H9 (cell line): ENCODE measurements at regions not wholly inside any gene's neighbourhood (a gene's known extent, or its start where the extent isn't known, plus 50 kb on each side); places are given as distances from the start of the nearest gene placed in this dataset.

Experiments used
- DNase-seq: peaks from one replicate; pipeline ENCODE4 v3.0.0-alpha.2; 2017
- H2AFZ ChIP-seq: one replicate; pipeline ENCODE4 v1.6.1; 2013; ENCODE audit warnings: mild to moderate bottlenecking, low read length, control low read depth, moderate library complexity
- H2AK5ac ChIP-seq: 2 replicates; pipeline ENCODE4 v1.6.1; 2013; ENCODE audit warnings: low read length, control low read depth, mixed read lengths; ENCODE audit not compliant: insufficient read length
- H2BK120ac ChIP-seq: one replicate; pipeline ENCODE4 v1.6.1; 2013; ENCODE audit warnings: low read depth, mild to moderate bottlenecking, low read length, control low read depth, inconsistent platforms; ENCODE audit not compliant: poor library complexity, severe bottlenecking
- H2BK12ac ChIP-seq: 2 replicates; pipeline ENCODE4 v1.6.1; 2013; ENCODE audit warnings: low read length, control low read depth, mixed read lengths, low read depth; ENCODE audit not compliant: insufficient read length
- H2BK15ac ChIP-seq: 2 replicates; pipeline ENCODE4 v1.6.1; 2013; ENCODE audit warnings: low read depth, low read length, control low read depth
- H2BK20ac ChIP-seq: one replicate; pipeline ENCODE4 v1.6.1; 2013; ENCODE audit warnings: low read depth, mild to moderate bottlenecking, low read length, control low read depth, inconsistent platforms; ENCODE audit not compliant: poor library complexity, severe bottlenecking
- H2BK5ac ChIP-seq: 2 replicates; pipeline ENCODE4 v1.6.1; 2013; ENCODE audit warnings: low read length, control low read depth, mixed read lengths; ENCODE audit not compliant: insufficient read length
- H3K14ac ChIP-seq: 2 replicates; pipeline ENCODE4 v1.6.1; 2013; ENCODE audit warnings: low read length, control low read depth; ENCODE audit not compliant: insufficient read depth
- H3K18ac ChIP-seq: 2 replicates; pipeline ENCODE4 v1.6.1; 2013; ENCODE audit warnings: low read depth, mild to moderate bottlenecking, mixed read lengths, low read length, control low read depth; ENCODE audit not compliant: insufficient read length
- H3K23ac ChIP-seq: 2 replicates; pipeline ENCODE4 v1.6.1; 2013; ENCODE audit warnings: low read length, control low read depth, mixed read lengths, low read depth; ENCODE audit not compliant: insufficient read length
- H3K23me2 ChIP-seq: 2 replicates; pipeline ENCODE4 v1.6.1; 2013; ENCODE audit warnings: low read depth, mild to moderate bottlenecking, mixed read lengths, low read length, control low read depth; ENCODE audit not compliant: insufficient read length, poor library complexity, severe bottlenecking
- H3K27ac ChIP-seq: 2 replicates; pipeline ENCODE4 v1.5.1; 2013; ENCODE audit warnings: low read length, control low read depth, mixed read lengths, low read depth; ENCODE audit not compliant: insufficient read length
- H3K27me3 ChIP-seq: 2 replicates; pipeline ENCODE4 v1.6.1; 2013; ENCODE audit warnings: low read length, control low read depth, inconsistent platforms; ENCODE audit not compliant: insufficient read depth
- H3K4ac ChIP-seq: 2 replicates; pipeline ENCODE4 v1.6.1; 2013; ENCODE audit warnings: low read depth, mild to moderate bottlenecking, control low read depth, inconsistent platforms, low read length, moderate library complexity
- H3K4me1 ChIP-seq: 2 replicates; pipeline ENCODE4 v1.6.1; 2013; ENCODE audit warnings: low read length, control low read depth, inconsistent platforms; ENCODE audit not compliant: insufficient read depth
- H3K4me2 ChIP-seq: 2 replicates; pipeline ENCODE4 v1.6.1; 2013; ENCODE audit warnings: low read length, control low read depth, mixed read lengths; ENCODE audit not compliant: insufficient read length, insufficient read depth
- H3K56ac ChIP-seq: 2 replicates; pipeline ENCODE4 v1.6.1; 2013; ENCODE audit warnings: low read depth, mild to moderate bottlenecking, mixed read lengths, low read length, control low read depth; ENCODE audit not compliant: insufficient read length
- H3K79me1 ChIP-seq: 2 replicates; pipeline ENCODE4 v1.6.1; 2013; ENCODE audit warnings: low read depth, mild to moderate bottlenecking, moderate library complexity, low read length, control low read depth, inconsistent platforms; ENCODE audit not compliant: insufficient read depth, poor library complexity, severe bottlenecking
- H3K79me2 ChIP-seq: 2 replicates; pipeline ENCODE4 v1.6.1; 2013; ENCODE audit warnings: low read length, control low read depth, inconsistent platforms; ENCODE audit not compliant: insufficient read depth
- H3K9ac ChIP-seq: 2 replicates; pipeline ENCODE4 v1.6.1; 2013; ENCODE audit warnings: low read length, control low read depth, mixed read lengths; ENCODE audit not compliant: insufficient read length; ENCODE audit errors: extremely low read depth
- H3K9me3 ChIP-seq: one replicate; pipeline ENCODE4 v1.6.1; 2013; ENCODE audit warnings: low read depth, low read length, inconsistent platforms; ENCODE audit not compliant: control insufficient read depth
- H3T11ph ChIP-seq: one replicate; pipeline ENCODE4 v1.6.1; 2013; ENCODE audit warnings: mild to moderate bottlenecking, low read length, control low read depth, inconsistent platforms
- H4K20me1 ChIP-seq: one replicate; pipeline ENCODE4 v1.6.1; 2013; ENCODE audit not compliant: control insufficient read depth, insufficient read length, insufficient read depth
- H4K5ac ChIP-seq: 2 replicates; pipeline ENCODE4 v1.6.1; 2013; ENCODE audit warnings: low read depth, mild to moderate bottlenecking, mixed read lengths, low read length, control low read depth; ENCODE audit not compliant: insufficient read length
- H4K8ac ChIP-seq: replicated peaks from 2 replicates; pipeline ENCODE4 v1.6.1; 2013; ENCODE audit warnings: low read length, control low read depth, mixed read lengths, low read depth; ENCODE audit not compliant: insufficient read length
- H4K91ac ChIP-seq: 2 replicates; pipeline ENCODE4 v1.6.1; 2013; ENCODE audit warnings: low read depth, mild to moderate bottlenecking, moderate library complexity, mixed read lengths, low read length, control low read depth; ENCODE audit not compliant: insufficient read length
- H3K27ac Mint-ChIP-seq, 3 experiments: 2 replicates in 2 of 3; 3 replicates in 1 of 3; pipeline ENCODE4 v1.8.0; 2020 to 2021; ENCODE audit warnings: mixed read lengths in 3 of 3, mild to moderate bottlenecking in 1 of 3, moderate library complexity in 1 of 3
- H3K27me3 Mint-ChIP-seq: 2 replicates; pipeline ENCODE4 v1.8.0; 2021; ENCODE audit warnings: low read depth, mild to moderate bottlenecking, moderate library complexity, mixed read lengths
- H3K36me3 Mint-ChIP-seq, 3 experiments: 2 replicates in 2 of 3; 3 replicates in 1 of 3; pipeline ENCODE4 v1.8.0; 2020 to 2021; ENCODE audit warnings: low read depth in 3 of 3, mixed read lengths in 3 of 3; ENCODE audit not compliant: insufficient read depth in 1 of 3
- H3K4me1 Mint-ChIP-seq, 2 experiments: 2 replicates each; pipeline ENCODE4 v1.8.0; 2020; ENCODE audit warnings: mixed read lengths in 2 of 2
- H3K4me3 Mint-ChIP-seq, 2 experiments: 2 replicates in 1 of 2; 3 replicates in 1 of 2; pipeline ENCODE4 v1.8.0; 2020 to 2021; ENCODE audit warnings: mild to moderate bottlenecking in 2 of 2, mixed read lengths in 2 of 2, moderate library complexity in 1 of 2
- H3K9me3 Mint-ChIP-seq, 2 experiments: 2 replicates in 1 of 2; 3 replicates in 1 of 2; pipeline ENCODE4 v1.8.0; 2020; ENCODE audit warnings: mild to moderate bottlenecking in 2 of 2, mixed read lengths in 2 of 2, moderate library complexity in 1 of 2
- CTCF ChIP-seq: fragments of 200-600 bp; sonication (generic); conservative IDR thresholded peaks from 3 replicates; pipeline ENCODE4 v1.8.0; 2021; ENCODE audit warnings: antibody characterized with exemption, mild to moderate bottlenecking
- WGBS: extraction: QIAGEN DNeasy Blood & Tissue Kit; methylation state at CpG from one replicate; pipeline ENCODE4 v1.1.7; 2013; ENCODE audit warnings: missing lambda C conversion rate, low lambda C conversion rate, mixed read lengths; ENCODE audit not compliant: insufficient read length; ENCODE audit errors: extremely low coverage; 5-methylcytosine and 5-hydroxymethylcytosine counted together

GRCh38 chr13:68081061-68081460 is 850.9 kb upstream of the PCDH9 start:
- H3K9me3 ChIP-seq = no peaks in the 10 kb centered on the region
- no peak overlapping the region for H3K23ac ChIP-seq
- no peak overlapping the region for H3K4me2 ChIP-seq

More at GRCh38 chr13:68081061-68081460, 850.9 kb upstream of the PCDH9 start:
- Histone ChIP-seq H3K27ac (no peak overlapping the region), H3T11ph (no peak overlapping the region), H3K4ac (no peak overlapping the region), H2BK12ac (no peak overlapping the region), H4K8ac (no peak overlapping the region), H3K79me1 (no peaks in the 10 kb centered on the region), H4K91ac (no peak overlapping the region), H3K18ac (no peak overlapping the region), H3K23me2 (no peaks in the 10 kb centered on the region), H2AK5ac (no peak overlapping the region), H2BK120ac (no peak overlapping the region), H3K4me1 (no peaks in the 10 kb centered on the region), H4K20me1 (no peaks in the 10 kb centered on the region), H2BK20ac (no peak overlapping the region), H4K5ac (no peak overlapping the region), H2BK5ac (no peak overlapping the region), H2AFZ (no peak overlapping the region), H3K79me2 (no peaks in the 10 kb centered on the region), H3K56ac (no peak overlapping the region), H3K14ac (no peak overlapping the region), H3K27me3 (no peaks in the 10 kb centered on the region), H2BK15ac (no peak overlapping the region), H3K9ac (no peak overlapping the region)
- Mint-ChIP-seq H3K27me3 (no peaks in the 10 kb centered on the region), H3K4me1 (no peaks in the 10 kb centered on the region), H3K36me3 (no peaks in the 10 kb centered on the region), H3K9me3 (no peaks in the 10 kb centered on the region), H3K27ac (peak overlapping the region in 1 of 3 experiments; percentile 76; a peak in 1 of 7 replicates), H3K4me3 (no peak overlapping the region)
- DNase-seq = no peak
- no CpG with 5 or more reads among the region's 2 CpGs for WGBS
- TF ChIP-seq CTCF = no peak
